Suprapubic skin (tissue), 4 donors: ENCODE measurements at regions not wholly inside any gene's neighbourhood (a gene's known extent, or its start where the extent isn't known, plus 50 kb on each side); places are given as distances from the start of the nearest gene placed in this dataset.

Source experiments
- DNase-seq, 2 donors: peaks; one replicate each; pipeline ENCODE4 v3.0.0-alpha.2; 2019; ENCODE audit warnings: low spot score in 2 of 2
- H3K27ac ChIP-seq: fragments of 200-600 bp; sonication (generic); one replicate; pipeline ENCODE4 v1.5.1; 2019
- H3K27me3 ChIP-seq: fragments of 200-600 bp; sonication (generic); one replicate; pipeline ENCODE4 v1.5.1; 2019
- H3K36me3 ChIP-seq: fragments of 200-600 bp; sonication (generic); one replicate; pipeline ENCODE4 v1.5.1; 2019
- H3K4me1 ChIP-seq: fragments of 200-600 bp; sonication (generic); one replicate; pipeline ENCODE4 v1.5.1; 2019
- H3K4me3 ChIP-seq: fragments of 200-600 bp; sonication (generic); one replicate; pipeline ENCODE4 v1.5.1; 2019; ENCODE audit warnings: mild to moderate bottlenecking
- H3K9me3 ChIP-seq: fragments of 200-600 bp; sonication (generic); one replicate; pipeline ENCODE4 v1.5.1; 2019
- EP300 ChIP-seq: sonication (generic); formaldehyde crosslinking; IDR thresholded peaks from one replicate; pipeline ENCODE4 v1.6.1; 2017; ENCODE audit warnings: antibody characterized with exemption
- POLR2A ChIP-seq, 2 donors: fragments of 450-650 bp; IDR thresholded peaks; one replicate each; pipeline ENCODE4 v1.6.1; 2017; ENCODE audit warnings: antibody characterized with exemption in 2 of 2, mild to moderate bottlenecking in 2 of 2, moderate library complexity in 2 of 2
- POLR2AphosphoS5 ChIP-seq, 3 donors: sonication (generic); formaldehyde crosslinking; IDR thresholded peaks; one replicate each; pipeline ENCODE4 v1.6.1; 2017; ENCODE audit warnings: antibody characterized with exemption in 3 of 3
- WGBS: methylation state at CpG from one replicate; pipeline ENCODE4 v1.1.5; 2018; 5-methylcytosine and 5-hydroxymethylcytosine counted together
- TF ChIP-seq, protein P1 (sequence below), 2 donors: fragments of 200-600 bp in 1 of 2; fragments of 450-650 bp in 1 of 2; sonication (generic) in 1 of 2; IDR thresholded peaks; one replicate each; pipeline ENCODE4 v1.5.1; 2016 to 2019; ENCODE audit warnings: antibody characterized with exemption in 2 of 2, mild to moderate bottlenecking in 1 of 2, moderate library complexity in 1 of 2

DNA sequence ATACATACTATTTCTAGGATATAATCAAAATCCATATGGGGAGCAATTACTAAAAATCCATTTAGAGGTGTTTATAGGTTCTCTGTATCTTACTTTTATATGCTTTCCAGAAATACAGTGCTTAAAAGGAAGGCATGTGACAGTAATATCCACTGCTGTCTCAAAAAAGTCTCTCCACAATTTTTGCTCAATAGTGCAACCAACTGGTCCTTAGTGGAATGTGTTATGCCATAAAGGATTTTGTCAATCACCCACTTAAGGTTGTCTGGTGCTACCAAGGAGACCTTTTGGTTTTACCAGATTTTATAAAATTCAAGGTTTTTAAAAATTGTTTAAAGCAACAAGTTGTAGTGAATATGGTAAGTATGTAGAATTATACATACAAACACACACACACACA is 328.5 kb upstream of the DSEL start:
- TF ChIP-seq, protein P1, sequence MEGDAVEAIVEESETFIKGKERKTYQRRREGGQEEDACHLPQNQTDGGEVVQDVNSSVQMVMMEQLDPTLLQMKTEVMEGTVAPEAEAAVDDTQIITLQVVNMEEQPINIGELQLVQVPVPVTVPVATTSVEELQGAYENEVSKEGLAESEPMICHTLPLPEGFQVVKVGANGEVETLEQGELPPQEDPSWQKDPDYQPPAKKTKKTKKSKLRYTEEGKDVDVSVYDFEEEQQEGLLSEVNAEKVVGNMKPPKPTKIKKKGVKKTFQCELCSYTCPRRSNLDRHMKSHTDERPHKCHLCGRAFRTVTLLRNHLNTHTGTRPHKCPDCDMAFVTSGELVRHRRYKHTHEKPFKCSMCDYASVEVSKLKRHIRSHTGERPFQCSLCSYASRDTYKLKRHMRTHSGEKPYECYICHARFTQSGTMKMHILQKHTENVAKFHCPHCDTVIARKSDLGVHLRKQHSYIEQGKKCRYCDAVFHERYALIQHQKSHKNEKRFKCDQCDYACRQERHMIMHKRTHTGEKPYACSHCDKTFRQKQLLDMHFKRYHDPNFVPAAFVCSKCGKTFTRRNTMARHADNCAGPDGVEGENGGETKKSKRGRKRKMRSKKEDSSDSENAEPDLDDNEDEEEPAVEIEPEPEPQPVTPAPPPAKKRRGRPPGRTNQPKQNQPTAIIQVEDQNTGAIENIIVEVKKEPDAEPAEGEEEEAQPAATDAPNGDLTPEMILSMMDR (IDR thresholded peaks at IDR 0.05): no peak
- TF ChIP-seq EP300: no peak
- no peak for TF ChIP-seq POLR2AphosphoS5 (IDR thresholded peaks at IDR 0.05)
- TF ChIP-seq POLR2A (IDR thresholded peaks at IDR 0.05): no peak
- Histone ChIP-seq H3K9me3 (no peaks in the 10 kb centered on the region), H3K4me1 (no peaks in the 10 kb centered on the region), H3K27me3 (no peaks in the 10 kb centered on the region), H3K36me3 (no peaks in the 10 kb centered on the region), H3K27ac (no peak overlapping the region), H3K4me3 (no peak overlapping the region)
- DNase-seq: no peak

DNA sequence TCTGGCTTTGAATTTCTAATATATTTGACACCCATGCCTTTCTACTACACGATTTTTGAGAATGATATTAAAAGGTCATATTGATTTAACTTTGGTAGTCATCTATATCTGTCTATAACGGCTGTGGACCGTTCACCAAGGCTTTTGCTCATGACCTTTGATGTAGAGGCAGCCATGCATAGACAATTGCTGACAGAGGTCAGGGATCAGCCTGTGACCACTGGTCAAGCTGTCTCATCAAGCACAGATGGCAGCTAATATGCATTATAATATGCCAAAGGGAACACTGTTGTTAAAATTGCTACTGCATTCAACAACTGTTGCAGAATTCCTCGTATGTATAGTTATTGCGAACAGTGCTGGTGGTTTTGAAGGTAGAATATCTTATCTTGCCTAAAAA is 323.9 kb upstream of the DSEL start:
- 78% methylated on average over 5 of the region's 5 CpGs for WGBS
- no peak for DNase-seq
- no peaks in the 10 kb centered on the region for H3K9me3 ChIP-seq

DNA sequence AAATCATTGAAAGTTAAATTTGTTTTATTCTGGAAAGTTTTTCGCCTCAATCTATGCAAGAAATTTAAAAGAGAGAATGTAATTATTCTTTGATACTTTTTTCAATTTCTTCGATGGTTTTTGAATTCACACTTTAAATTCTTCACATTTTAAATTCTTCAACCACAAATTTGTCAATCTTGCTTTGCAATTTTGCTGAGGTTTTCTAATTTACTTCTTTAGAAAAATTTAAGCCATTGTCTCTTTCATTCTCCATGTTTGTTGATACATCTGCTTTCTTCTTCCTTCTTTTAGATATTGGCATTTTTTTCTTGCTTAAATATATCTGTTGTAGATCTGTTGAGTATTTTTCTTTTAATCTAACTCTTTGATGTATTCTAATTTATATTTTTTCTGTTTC is 301.9 kb upstream of the DSEL start:
- Histone ChIP-seq H3K27me3 (no peaks in the 10 kb centered on the region), H3K9me3 (no peaks in the 10 kb centered on the region), H3K36me3 (no peaks in the 10 kb centered on the region), H3K4me3 (no peak overlapping the region), H3K4me1 (no peaks in the 10 kb centered on the region), H3K27ac (no peak overlapping the region)
- TF ChIP-seq POLR2AphosphoS5 (IDR thresholded peaks at IDR 0.05): no peak
- no peak for TF ChIP-seq EP300
- TF ChIP-seq POLR2A (IDR thresholded peaks at IDR 0.05): no peak
- TF ChIP-seq, protein P1 (IDR thresholded peaks at IDR 0.05): no peak
- WGBS: 92% methylated on average over 2 of the region's 2 CpGs
- no peak for DNase-seq

More for the DNA sequence above, 323.9 kb upstream of the DSEL start:
- Histone ChIP-seq H3K4me1 (no peaks in the 10 kb centered on the region), H3K27ac (no peak overlapping the region), H3K36me3 (no peaks in the 10 kb centered on the region), H3K4me3 (no peak overlapping the region), H3K27me3 (no peaks in the 10 kb centered on the region)
- TF ChIP-seq POLR2A (IDR thresholded peaks at IDR 0.05): no peak

DNA sequence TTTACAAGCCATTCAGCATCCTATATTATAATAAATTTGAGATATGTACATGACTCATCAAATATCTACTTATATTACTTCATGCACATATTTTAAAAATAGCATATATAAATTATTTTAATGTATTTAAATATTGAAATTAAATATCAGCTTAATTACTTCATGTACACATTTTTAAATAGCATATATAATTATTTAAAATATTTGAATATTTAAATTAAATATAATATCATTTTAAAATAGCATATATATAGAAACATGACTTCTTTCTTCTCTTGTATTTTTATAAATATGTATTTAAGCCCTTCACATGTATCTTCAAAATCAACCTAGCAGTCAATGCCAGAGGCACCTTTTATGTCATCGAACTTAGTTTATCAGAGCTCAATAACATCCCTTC is 298.8 kb upstream of the DSEL start:
- H3K4me3 ChIP-seq: no peak overlapping the region
- 78% methylated on average over 1 of the region's 1 CpG for WGBS
- no peak for DNase-seq
- H3K9me3 ChIP-seq: no peaks in the 10 kb centered on the region
- H3K4me1 ChIP-seq: no peaks in the 10 kb centered on the region
- H3K27ac ChIP-seq: no peak overlapping the region
- H3K27me3 ChIP-seq: no peaks in the 10 kb centered on the region
- TF ChIP-seq, protein P1 (IDR thresholded peaks at IDR 0.05): no peak
- TF ChIP-seq POLR2A (IDR thresholded peaks at IDR 0.05) (no peak), EP300 (no peak), POLR2AphosphoS5 (IDR thresholded peaks at IDR 0.05) (no peak)
- no peaks in the 10 kb centered on the region for H3K36me3 ChIP-seq

DNA sequence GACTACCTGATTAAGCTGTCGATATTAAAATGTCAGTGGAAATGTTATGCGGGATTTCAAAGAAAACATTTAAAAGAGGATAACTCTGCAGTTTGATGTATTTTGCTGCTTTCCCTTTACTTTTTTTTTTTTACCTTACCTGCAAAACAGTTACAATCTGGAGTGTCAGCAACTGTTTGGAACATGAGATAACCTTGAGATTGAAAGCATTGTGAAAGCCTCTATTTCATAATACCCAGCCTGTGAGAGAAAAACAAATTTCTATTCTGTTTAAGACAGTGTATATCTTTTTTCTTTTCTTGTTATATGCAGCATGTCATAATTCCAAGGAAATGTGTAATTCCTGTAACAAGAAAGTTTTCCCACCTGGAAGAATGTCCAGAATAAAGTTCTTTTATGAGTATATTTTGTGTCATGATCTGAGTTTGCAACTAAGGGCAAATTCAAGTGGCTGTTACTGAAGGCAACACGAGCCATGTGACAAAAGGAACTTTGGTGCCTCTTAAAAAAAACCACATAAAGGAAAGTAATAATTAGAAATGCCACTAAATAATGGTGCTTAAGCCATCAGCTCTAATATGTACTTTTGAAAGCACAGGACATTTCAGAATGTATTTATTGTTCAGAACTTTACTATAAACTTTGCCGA is 297.0 kb upstream of the DSEL start:
- no peak for TF ChIP-seq POLR2AphosphoS5 (IDR thresholded peaks at IDR 0.05)
- Histone ChIP-seq H3K4me1 (no peaks in the 10 kb centered on the region), H3K27me3 (no peaks in the 10 kb centered on the region), H3K9me3 (no peaks in the 10 kb centered on the region), H3K4me3 (no peak overlapping the region), H3K27ac (no peak overlapping the region), H3K36me3 (no peaks in the 10 kb centered on the region)
- DNase-seq: no peak
- 84% methylated on average over 4 of the region's 4 CpGs for WGBS

DNA sequence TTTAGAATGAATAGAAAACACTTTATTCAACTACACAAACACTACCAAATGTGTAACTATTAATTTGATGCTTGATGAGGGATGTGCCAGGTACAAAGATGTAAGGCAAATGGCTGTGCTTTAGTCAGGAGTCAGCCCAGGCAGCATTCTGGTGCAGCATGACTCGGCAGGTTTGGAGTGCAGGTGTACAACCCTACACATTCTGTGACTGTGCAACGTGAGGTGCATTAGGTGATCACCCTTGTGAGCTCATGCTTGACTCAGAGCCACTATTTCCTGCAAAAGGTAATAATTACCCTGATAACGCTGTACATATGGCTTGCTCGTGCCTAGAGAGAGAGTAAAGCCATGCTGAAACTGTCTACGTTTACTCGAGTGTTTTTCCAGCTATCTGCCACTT is 288.7 kb upstream of the DSEL start:
- no peaks in the 10 kb centered on the region for H3K9me3 ChIP-seq
- 91% methylated on average over 6 of the region's 6 CpGs for WGBS
- DNase-seq: no peak
- TF ChIP-seq POLR2AphosphoS5 (IDR thresholded peaks at IDR 0.05) (no peak), EP300 (no peak), POLR2A (IDR thresholded peaks at IDR 0.05) (no peak)
- TF ChIP-seq, protein P1 (IDR thresholded peaks at IDR 0.05): no peak
- H3K27me3 ChIP-seq: no peaks in the 10 kb centered on the region
- H3K36me3 ChIP-seq: no peaks in the 10 kb centered on the region
- no peak overlapping the region for H3K27ac ChIP-seq
- H3K4me3 ChIP-seq: no peak overlapping the region
- H3K4me1 ChIP-seq: no peaks in the 10 kb centered on the region
